ENCODE measurements at regions not wholly inside any gene's neighbourhood (a gene's known extent, or its start where the extent isn't known, plus 50 kb on each side); places are given as distances from the start of the nearest gene placed in this dataset.

DNA sequence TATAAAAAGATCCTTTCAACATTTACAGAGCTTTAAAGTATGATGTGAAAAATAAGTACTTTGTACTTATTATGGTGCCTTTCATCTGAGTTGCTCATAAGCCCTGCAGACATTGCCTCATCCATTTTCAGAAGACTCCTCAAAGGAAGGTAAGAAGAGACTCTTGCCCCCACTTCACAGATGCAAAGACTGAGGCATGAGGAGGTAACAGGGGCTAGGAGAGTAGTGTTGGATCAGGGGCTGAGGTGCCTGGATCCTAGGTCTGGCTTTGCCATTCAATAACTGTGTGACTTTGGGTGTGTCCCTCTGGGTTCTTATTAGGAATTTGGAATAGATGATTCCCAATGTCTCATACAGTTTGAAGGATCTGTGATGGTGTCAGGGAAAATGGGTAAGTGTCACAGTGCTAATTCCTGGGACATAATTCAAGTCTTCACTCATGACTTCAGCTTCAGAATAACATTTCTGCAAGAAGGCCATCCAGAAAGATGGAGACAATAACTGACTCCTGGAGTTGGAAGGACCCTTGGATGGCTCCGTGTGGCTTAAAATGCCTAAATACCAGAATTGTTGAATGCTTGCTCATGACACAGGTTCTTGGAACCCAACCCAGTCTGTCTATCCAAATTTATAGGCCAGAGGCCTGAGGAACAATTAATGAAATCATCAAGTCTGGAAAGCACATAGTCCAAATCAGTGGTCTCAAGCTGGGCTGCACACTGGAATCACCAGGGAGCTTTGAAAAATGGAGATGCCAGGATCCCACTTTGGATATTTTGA, 93.1 kb upstream of the RUNX1 start:
- Mint-ChIP-seq H3K4me1 (peaks cover 3% of the 10 kb centered on the region), H3K4me3 (no peak overlapping the region), H3K36me3 (no peaks in the 10 kb centered on the region), H3K27me3 (ENCODE audit: low read depth in 3 of 3) (peaks cover 5 to 6% (median 6%) of the 10 kb centered on the region in 3 donors), H3K27ac (no peak overlapping the region), H3K9me3 (peaks cover 0 to 4% (median 0%) of the 10 kb centered on the region in 7 donors)
- Histone ChIP-seq H2AFZ (ENCODE audit: insufficient read depth, low read depth, low read length, poor library complexity, severe bottlenecking) (no peak overlapping the region), H4K20me1 (ENCODE audit: insufficient read depth, low read length) (no peaks in the 10 kb centered on the region), H3K4me2 (replicated peaks; ENCODE audit: extremely low read depth, low read length, poor library complexity, severe bottlenecking) (no peak overlapping the region), H3K27me3 (ENCODE audit: control insufficient read depth in 2 of 2, insufficient read depth in 2 of 2, low read length in 2 of 2) (no peaks in the 10 kb centered on the region), H3K36me3 (replicated peaks in 1 of 2; ENCODE audit: control insufficient read depth in 1 of 2, insufficient read depth in 2 of 2, low read length in 2 of 2) (no peaks in the 10 kb centered on the region), H3K9me3 (replicated peaks in 1 of 2; ENCODE audit: control insufficient read depth in 1 of 2, insufficient read depth in 1 of 2, low read length in 2 of 2) (no peaks in the 10 kb centered on the region), H3K4me1 (ENCODE audit: control insufficient read depth in 1 of 2, insufficient read depth in 2 of 2, low read length in 2 of 2) (no peaks in the 10 kb centered on the region), H3K4me3 (replicated peaks in 1 of 3; ENCODE audit: low read depth in 2 of 3, low read length in 3 of 3) (no peak overlapping the region), H3K79me2 (ENCODE audit: insufficient read depth, low read length) (no peaks in the 10 kb centered on the region), H3K27ac (ENCODE audit: low read depth in 1 of 2, low read length in 2 of 2) (no peak overlapping the region), H3K9ac (ENCODE audit: insufficient read depth, low read length, poor library complexity, severe bottlenecking) (no peak overlapping the region)
- intact Hi-C loops (cut with micrococcal nuclease), result no loop called here
- WGBS (ENCODE audit: insufficient coverage), result 80% methylated on average over 1 of the region's 1 CpG
- TF ChIP-seq, protein P1, sequence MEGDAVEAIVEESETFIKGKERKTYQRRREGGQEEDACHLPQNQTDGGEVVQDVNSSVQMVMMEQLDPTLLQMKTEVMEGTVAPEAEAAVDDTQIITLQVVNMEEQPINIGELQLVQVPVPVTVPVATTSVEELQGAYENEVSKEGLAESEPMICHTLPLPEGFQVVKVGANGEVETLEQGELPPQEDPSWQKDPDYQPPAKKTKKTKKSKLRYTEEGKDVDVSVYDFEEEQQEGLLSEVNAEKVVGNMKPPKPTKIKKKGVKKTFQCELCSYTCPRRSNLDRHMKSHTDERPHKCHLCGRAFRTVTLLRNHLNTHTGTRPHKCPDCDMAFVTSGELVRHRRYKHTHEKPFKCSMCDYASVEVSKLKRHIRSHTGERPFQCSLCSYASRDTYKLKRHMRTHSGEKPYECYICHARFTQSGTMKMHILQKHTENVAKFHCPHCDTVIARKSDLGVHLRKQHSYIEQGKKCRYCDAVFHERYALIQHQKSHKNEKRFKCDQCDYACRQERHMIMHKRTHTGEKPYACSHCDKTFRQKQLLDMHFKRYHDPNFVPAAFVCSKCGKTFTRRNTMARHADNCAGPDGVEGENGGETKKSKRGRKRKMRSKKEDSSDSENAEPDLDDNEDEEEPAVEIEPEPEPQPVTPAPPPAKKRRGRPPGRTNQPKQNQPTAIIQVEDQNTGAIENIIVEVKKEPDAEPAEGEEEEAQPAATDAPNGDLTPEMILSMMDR (IDR thresholded peaks at IDR 0.05), result no peak
- no peak for DNase-seq

DNA sequence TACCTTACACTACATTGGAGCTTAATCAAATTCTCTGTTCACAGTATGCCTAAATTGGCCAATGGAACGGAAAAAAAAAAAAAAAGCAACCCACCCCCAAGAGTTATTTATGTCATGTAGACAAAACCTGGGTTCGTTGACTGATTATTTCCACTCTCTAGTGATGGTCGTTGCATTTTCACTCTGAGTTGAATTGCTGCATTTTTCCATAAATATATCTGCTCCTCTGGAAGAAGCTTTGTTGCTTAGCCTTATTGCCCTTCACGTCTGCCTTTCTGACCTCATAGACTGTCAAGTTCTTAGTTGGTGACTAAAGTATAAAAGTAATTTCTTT, 90.2 kb upstream of the RUNX1 start:
- Mint-ChIP-seq H3K4me1 (peaks cover 3% of the 10 kb centered on the region), H3K27ac (peak overlapping the region in 1 of 7 donors; percentile 20), H3K4me3 (no peak overlapping the region), H3K36me3 (no peaks in the 10 kb centered on the region), H3K9me3 (peaks cover 0 to 4% (median 0%) of the 10 kb centered on the region in 7 donors), H3K27me3 (ENCODE audit: low read depth in 3 of 3) (peaks cover 0 to 6% (median 5%) of the 10 kb centered on the region in 3 donors)
- H2AFZ ChIP-seq (ENCODE audit: insufficient read depth, low read depth, low read length, poor library complexity, severe bottlenecking), result no peak overlapping the region
- WGBS (ENCODE audit: insufficient coverage), result no CpG with 5 or more reads among the region's 4 CpGs
- H3K27ac ChIP-seq (ENCODE audit: low read depth in 1 of 2, low read length in 2 of 2), result no peak overlapping the region
- intact Hi-C loops (cut with micrococcal nuclease), result no loop called here
- H3K9ac ChIP-seq (ENCODE audit: insufficient read depth, low read length, poor library complexity, severe bottlenecking), result no peak overlapping the region
- H3K4me3 ChIP-seq (replicated peaks in 1 of 3; ENCODE audit: low read depth in 2 of 3, low read length in 3 of 3), result no peak overlapping the region
- H3K36me3 ChIP-seq (replicated peaks in 1 of 2; ENCODE audit: control insufficient read depth in 1 of 2, insufficient read depth in 2 of 2, low read length in 2 of 2), result no peaks in the 10 kb centered on the region
- TF ChIP-seq, protein P1 (IDR thresholded peaks at IDR 0.05), result no peak
- H3K4me2 ChIP-seq (replicated peaks; ENCODE audit: extremely low read depth, low read length, poor library complexity, severe bottlenecking), result no peak overlapping the region
- no peaks in the 10 kb centered on the region for H3K79me2 ChIP-seq (ENCODE audit: insufficient read depth, low read length)
- H3K4me1 ChIP-seq (ENCODE audit: control insufficient read depth in 1 of 2, insufficient read depth in 2 of 2, low read length in 2 of 2), result no peaks in the 10 kb centered on the region
- H3K9me3 ChIP-seq (replicated peaks in 1 of 2; ENCODE audit: control insufficient read depth in 1 of 2, insufficient read depth in 1 of 2, low read length in 2 of 2), result no peaks in the 10 kb centered on the region
- H4K20me1 ChIP-seq (ENCODE audit: insufficient read depth, low read length), result no peaks in the 10 kb centered on the region
- H3K27me3 ChIP-seq (ENCODE audit: control insufficient read depth in 2 of 2, insufficient read depth in 2 of 2, low read length in 2 of 2), result no peaks in the 10 kb centered on the region
- no peak for DNase-seq

Measured in CD14-positive monocyte (primary cell).